CD4-positive, alpha-beta T cell treated with Interleukin-21 for 1 hour (primary cell): ENCODE measurements at regions not wholly inside any gene's neighbourhood (a gene's known extent, or its start where the extent isn't known, plus 50 kb on each side); places are given as distances from the start of the nearest gene placed in this dataset.

Experiments
- DNase-seq: peaks from one replicate; pipeline ENCODE4 v3.0.0-alpha.2; 2020

- DNase-seq: no peak
Measured at GRCh38 chr13:22262001-22262885, 591.4 kb downstream of the FGF9 start.

GRCh38 chr13:22263185-22263584 is 592.3 kb downstream of the FGF9 start:
- DNase-seq: no peak

GRCh38 chr13:22265563-22265962 is 594.7 kb downstream of the FGF9 start:
- no peak for DNase-seq

- no peak for DNase-seq
Measured at GRCh38 chr13:22270881-22271280, 600.0 kb downstream of the FGF9 start.

- DNase-seq: no peak
Measured at GRCh38 chr13:22271903-22272302, 601.0 kb downstream of the FGF9 start.

- no peak for DNase-seq
Measured at GRCh38 chr13:22275393-22275792, 604.5 kb downstream of the FGF9 start.

- DNase-seq: no peak
Measured at GRCh38 chr13:22276616-22277015, 605.7 kb downstream of the FGF9 start.

GRCh38 chr13:22278336-22278929 is 607.6 kb downstream of the FGF9 start:
- DNase-seq: peak; percentile 74

- DNase-seq: no peak
Measured at GRCh38 chr13:22285867-22286266, 615.0 kb downstream of the FGF9 start.

- DNase-seq: no peak
Measured at GRCh38 chr13:22286338-22286737, 615.5 kb downstream of the FGF9 start.

- DNase-seq: no peak
Measured at GRCh38 chr13:22287343-22287920, 616.6 kb downstream of the FGF9 start.

- DNase-seq: no peak
Measured at GRCh38 chr13:22288496-22288895, 617.6 kb downstream of the FGF9 start.

- DNase-seq: no peak
Measured at GRCh38 chr13:22289711-22290110, 618.8 kb downstream of the FGF9 start.

GRCh38 chr13:22298530-22298929 is 627.7 kb downstream of the FGF9 start:
- peak; percentile 14 for DNase-seq

GRCh38 chr13:22311734-22312404 is 641.0 kb downstream of the FGF9 start:
- no peak for DNase-seq

GRCh38 chr13:22312405-22312803 is 641.5 kb downstream of the FGF9 start:
- no peak for DNase-seq

GRCh38 chr13:22316494-22317025 is 645.7 kb downstream of the FGF9 start:
- no peak for DNase-seq

GRCh38 chr13:22320991-22321390 is 650.1 kb downstream of the FGF9 start:
- DNase-seq: no peak

GRCh38 chr13:22325761-22326160 is 654.9 kb downstream of the FGF9 start:
- DNase-seq: no peak

GRCh38 chr13:22332416-22332815 is 661.5 kb downstream of the FGF9 start:
- no peak for DNase-seq

- DNase-seq: no peak
Measured at GRCh38 chr13:22336460-22336859, 665.6 kb downstream of the FGF9 start.

- DNase-seq: no peak
Measured at GRCh38 chr13:22357132-22357531, 686.3 kb downstream of the FGF9 start.

- no peak for DNase-seq
Measured at GRCh38 chr13:22369090-22369489, 698.2 kb downstream of the FGF9 start.
